HG02763 (cell line): ENCODE measurements at regions not wholly inside any gene's neighbourhood (a gene's known extent, or its start where the extent isn't known, plus 50 kb on each side); places are given as distances from the start of the nearest gene placed in this dataset.
"Not testable (repeated sequence)": the region's sequence is repeated elsewhere in the genome, so short reads cannot be mapped to it uniquely, and the experiment has no call there.

Experiments used
- ATAC-seq: cut with Tn5 transposase; IDR thresholded peaks from one replicate; pipeline ENCODE4 v1.9.1; 2021; ENCODE audit warnings: mild to moderate bottlenecking, moderate library complexity; ENCODE audit not compliant: unreplicated experiment

DNA sequence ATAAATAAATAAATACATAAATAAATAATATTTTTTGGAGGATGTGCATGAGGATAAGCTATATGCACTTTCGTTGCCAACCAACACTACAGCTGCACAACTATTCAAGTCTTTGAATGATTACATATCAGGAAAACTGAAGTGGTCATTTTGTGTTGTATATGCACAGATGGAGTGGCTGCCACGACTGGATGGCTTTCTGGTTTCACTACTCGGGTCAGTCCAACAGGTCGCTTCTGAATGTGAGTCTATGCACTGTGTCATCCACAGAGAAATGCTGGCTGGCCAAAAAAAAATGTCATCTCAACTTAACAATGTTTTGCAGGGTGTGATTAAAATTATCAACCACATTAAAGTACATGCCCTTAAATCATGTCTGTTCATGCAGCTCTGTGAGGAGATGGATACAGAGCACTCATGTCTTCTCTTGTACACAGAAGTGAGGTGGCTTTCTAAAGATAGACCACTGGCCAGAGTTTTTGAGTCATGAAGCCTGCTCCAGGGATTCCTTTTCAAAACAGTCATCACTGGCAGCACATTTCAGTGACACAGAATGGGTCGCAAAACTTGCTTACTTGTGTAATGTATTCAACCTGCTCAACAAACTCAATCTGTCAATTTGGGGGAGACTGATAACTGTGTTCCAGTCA is 589.8 kb upstream of the CYLC2 start:
- no peak for ATAC-seq

DNA sequence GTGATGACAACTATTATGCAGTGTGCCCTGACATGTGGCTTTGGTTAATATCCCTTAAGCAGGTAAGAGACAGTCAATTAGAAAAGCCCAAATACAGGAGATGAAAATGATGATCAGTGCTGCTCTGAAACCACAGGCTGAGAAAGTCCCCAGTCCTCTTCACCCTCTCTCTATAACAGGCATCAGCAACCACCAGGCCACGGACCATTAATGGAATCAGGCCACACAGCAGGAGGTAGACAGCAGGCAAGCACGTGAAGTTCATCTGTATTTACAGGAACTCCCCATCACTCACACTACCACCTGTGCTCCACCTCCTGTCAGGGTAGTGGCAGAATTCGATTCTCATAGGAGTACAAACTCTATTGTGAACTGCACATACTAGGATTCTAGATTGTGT is 591.6 kb upstream of the CYLC2 start:
- ATAC-seq = no peak

DNA sequence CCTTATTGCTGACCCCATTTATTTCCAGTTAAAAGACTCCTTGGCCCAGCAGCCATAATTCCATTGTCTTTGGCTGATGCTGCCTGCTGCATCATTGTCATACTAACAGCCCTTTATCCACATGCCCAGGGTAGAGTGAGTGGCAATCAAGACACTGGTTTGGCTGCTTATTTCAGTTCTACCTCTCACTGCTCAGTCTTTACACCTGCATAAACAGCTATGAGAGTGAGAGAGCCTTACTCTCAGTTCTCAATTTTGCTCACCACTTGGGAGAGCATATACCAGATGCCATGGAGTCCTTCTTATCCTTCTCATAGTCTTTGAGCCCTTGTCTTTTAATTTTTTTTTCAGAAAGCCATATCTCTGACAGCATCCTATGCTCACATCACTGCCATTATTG is 596.9 kb upstream of the CYLC2 start:
- no peak for ATAC-seq

DNA sequence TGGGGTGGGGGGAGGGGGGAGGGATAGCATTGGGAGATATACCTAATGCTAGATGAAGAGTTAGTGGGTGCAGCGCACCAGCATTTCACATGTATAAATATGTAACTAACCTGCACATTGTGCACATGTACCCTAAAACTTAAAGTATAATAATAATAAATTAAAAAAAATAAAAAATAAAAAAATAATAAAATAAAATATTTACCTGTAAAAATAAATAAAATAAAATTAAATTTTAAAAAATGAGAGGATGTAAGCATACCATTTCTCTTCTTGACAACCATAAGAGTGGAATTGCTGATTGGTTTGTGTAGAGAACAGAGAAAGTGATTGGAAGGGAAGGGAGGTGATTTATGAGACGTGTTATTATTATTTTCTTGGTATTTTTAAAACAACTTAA is 609.5 kb upstream of the CYLC2 start:
- ATAC-seq = not testable (repeated sequence)

DNA sequence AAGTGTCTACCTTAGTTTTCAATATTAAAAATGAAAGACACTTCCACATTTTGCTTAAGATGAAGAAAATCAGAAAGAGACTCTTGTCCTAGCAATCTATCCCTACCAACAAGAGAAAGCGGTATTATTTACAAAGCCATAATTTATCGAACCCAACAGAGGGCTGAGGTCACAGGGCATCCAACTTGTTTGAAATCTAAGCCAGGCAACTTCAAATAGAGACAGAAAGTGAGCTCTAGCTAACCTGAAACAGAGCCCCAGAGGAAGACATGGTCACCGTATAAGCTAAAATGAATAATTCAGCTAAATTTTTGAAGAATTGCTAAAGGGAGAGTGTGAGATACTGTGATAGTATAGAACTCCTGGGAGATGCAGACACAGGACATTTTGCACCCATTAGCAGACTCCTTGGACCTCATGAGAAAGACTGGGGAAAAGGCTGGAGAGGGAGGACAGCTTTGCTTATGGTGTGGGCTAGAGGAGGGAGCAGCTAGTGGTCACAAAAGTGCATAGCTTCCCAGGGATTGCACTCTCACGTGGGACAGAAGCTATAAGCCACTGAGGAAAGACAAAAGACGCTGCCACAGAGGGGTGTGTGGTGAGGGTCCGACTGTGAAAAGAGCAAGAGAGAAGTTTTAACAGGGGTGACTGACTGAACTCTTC is 624.2 kb upstream of the GRIN3A start:
- ATAC-seq = no peak

DNA sequence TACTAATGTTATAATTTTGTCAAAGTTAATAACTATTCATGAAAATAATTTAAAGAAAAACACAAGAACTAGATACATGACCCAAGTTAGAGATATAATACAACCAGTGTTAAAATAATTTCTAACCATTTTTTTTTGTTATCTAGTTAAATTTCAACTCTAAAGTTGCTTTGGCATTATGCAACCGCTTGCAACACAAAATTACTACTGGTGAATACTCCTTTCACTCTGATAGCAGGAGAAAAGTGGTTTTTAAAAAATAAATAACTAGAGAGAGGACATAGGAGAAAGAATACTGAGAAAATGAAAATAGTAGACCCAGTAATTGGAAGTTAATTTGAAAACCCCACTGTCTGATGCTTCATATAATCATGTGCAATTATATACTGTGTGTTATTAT is 622.4 kb upstream of the GRIN3A start:
- ATAC-seq = no peak

DNA sequence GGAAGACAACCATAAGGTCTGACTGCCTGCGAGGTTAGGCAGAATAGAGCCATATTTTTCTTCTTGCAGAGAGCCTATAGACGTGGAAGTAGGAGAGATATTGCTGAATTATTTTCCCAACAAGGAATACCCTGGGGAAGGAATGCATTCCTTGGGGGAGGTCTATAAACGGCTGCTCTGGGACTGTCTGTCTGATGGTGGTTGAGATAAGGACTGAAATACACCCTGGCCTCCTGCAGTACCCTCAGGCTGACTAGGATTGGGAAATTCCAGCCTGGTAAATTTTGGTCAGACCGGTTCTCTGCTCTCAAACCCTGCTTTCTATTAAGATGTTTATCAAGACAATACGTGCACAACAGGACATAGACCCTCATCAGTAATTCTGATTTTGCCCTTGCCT is 617.5 kb upstream of the GRIN3A start:
- no peak for ATAC-seq

DNA sequence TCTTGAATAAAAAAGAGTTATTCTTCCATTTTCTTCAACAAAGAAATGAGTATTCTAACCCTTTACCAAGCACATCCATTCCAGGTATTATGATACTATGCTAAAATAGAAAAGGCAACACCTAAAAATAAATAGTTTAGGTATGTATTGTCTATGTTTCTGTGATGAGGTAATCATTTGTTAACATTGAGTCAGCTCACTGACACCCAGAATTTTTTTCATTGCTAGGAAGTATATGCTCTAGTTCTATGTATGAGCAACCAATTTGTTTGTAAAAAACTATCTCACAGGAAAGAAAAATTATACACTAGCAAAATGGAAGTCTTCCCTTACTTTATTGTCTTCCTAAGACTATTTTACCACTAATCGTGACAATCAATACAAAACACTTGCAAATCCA is 615.6 kb upstream of the GRIN3A start:
- no peak for ATAC-seq

DNA sequence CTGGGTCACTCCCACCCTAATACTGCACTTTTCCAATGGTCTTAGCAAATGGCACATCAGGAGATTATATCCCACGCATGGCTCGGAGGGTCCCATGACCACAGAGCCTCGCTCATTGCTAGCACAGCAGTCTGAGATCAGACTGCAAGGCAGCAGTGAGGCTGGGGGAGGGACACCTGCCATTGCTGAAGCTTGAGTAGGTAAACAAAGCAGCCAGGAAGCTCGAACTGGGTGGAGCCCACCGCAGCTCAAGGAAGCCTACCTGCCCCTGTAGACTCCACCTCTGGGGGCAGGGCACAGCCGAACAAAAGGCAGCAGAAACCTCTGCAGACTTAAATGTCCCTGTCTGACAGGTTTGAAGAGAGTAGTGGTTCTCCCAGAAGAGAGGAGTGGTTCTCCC is 599.0 kb upstream of the GRIN3A start:
- ATAC-seq = not testable (repeated sequence)

DNA sequence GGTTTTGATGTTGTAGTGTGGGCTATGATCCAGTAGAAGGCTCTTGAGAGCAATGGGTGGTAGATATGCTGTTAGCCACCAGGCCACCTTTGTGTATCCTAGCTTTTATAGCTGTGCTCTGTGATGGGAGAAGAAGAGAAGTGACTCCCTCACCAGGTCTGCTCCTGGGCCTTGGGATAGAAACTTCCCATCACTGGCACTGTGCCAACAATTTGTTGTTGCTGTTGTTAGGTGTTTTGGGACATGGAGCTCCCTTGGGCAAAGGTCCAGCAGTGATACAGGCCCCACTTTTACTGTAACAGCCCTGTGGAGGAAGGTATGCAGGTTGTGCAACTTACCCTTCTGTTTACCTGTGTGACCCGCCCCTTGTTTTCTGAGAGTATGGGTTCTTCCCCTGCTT is 570.9 kb upstream of the GRIN3A start:
- ATAC-seq = no peak

DNA sequence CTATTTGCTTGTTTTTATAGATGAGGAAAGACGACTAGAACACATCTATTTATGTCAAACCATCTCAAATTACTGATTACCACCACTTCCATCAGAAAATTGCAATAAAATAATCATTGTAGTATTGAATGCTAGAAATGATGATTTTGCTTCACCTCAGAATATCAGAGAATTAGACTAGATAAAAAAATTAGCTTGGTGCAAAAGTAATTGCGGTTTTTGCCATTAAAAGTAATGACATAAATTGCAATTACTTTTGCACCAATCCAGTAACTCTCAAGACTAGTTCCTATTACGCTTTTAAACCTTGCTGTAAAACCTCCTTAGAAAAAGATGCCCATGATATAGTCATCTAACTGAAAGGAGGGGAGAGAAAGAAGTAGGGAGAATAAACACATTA is 556.7 kb upstream of the GRIN3A start:
- no peak for ATAC-seq

DNA sequence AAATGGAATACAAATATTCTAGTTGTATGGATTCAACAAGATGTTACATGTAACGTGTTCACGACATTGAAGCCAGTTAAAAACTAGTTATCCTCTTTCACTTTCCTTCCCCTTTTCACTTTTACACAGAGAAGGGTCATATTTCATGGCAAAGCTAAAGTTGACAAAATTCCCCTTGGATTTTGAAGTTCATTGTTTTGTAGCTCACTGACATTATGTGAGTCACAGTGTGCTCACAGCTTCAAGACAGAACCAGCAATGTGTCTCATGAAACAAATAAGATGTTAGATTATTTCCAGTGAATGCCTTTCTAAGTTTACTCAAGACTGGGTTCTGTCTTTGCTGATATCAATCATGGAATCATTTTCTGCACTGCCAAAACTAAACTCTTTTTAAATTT is 535.5 kb upstream of the GRIN3A start:
- no peak for ATAC-seq

DNA sequence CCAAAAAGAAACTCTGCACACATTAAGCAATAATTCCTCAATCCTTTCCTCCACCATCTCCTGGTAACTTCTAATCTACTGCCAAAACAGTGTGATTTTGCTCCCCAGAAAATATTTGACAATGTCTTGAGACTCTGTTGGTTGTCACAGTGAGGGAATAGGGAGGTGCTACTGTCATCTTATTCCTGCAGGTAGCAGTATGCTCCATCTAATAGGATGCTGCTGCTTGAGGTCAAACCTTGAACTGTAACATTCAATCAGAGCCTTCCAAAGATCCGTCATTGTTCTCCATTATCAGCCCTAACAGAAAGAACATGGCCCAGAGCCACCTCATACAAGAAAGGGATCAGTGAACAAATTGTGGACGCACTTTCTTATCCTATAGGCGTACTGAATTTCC is 514.7 kb upstream of the GRIN3A start:
- no peak for ATAC-seq

DNA sequence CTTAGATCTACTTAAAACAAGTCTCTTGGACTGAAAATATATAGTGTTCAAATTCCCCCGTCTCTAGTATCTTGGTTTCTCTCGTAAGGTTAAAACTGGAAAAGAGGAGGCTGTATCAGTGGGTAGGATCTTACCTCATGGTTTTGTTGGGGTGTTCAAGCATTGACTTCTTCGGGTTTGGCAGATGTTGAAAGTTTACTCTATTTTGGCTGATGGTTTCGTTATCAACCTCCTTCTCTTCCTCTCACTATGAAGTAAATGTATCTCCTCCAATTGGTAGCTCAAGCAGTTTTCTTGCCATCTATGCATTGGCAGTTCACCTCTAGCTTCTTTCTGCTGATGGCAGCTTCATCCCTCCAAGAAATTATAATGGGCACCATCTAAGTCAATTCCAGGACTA is 506.5 kb upstream of the GRIN3A start:
- no peak for ATAC-seq

DNA sequence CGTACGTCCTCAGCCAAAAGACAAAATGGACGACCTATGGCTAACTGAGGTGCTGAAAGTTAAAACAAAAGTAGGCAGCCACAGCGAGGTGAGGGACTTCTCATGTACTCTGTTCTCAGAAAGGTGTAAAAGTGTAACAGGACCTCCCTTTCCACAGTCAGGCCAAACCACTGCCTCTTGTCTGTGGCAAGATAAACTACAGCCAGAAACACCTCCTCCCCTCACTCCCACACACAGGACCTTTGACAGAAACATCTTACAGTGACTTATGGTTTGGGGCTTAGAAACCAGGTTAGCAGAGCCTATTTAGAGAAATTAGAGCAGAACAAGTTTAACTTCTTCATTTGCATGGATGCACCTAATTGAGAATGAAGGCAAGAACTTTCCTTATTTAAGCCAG is 499.1 kb upstream of the GRIN3A start:
- ATAC-seq = no peak

DNA sequence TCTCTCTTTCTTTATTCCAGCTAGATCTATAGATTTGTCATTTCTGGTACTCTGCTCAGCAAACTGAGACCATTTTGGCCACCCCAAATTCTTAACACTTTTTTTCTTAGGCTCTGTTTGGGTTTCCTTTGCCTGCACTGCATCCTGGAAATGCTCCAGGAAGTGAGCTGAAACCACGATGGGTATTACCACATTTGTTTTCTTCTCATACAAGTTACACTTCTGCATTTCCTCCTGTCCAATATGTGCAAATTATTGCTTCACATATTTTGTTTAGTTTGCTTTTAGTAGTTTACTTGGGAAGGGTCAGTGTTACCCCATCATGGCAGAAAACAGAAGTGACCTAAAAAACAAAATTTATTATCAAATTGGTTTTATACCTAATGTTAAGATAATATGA is 498.6 kb upstream of the GRIN3A start:
- ATAC-seq = no peak

DNA sequence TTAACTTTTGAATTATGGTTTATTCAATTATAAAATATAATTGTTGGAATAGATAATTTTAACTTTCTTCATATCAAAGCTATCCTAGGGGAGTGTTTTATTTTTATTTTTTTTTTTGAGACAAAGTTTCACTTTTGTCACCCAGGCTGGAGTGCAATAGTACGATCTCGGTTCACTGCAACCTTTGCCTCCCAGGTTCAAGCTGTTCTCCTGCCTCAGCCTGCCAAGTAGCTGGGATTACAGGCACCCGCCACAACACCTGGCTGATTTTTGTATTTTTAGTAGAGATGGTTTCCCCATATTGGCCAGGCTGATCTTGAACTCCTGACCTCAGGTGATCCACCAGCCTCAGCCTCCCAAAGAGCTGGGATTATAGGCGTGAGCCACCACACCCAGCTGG is 489.0 kb upstream of the GRIN3A start:
- not testable (repeated sequence) for ATAC-seq

DNA sequence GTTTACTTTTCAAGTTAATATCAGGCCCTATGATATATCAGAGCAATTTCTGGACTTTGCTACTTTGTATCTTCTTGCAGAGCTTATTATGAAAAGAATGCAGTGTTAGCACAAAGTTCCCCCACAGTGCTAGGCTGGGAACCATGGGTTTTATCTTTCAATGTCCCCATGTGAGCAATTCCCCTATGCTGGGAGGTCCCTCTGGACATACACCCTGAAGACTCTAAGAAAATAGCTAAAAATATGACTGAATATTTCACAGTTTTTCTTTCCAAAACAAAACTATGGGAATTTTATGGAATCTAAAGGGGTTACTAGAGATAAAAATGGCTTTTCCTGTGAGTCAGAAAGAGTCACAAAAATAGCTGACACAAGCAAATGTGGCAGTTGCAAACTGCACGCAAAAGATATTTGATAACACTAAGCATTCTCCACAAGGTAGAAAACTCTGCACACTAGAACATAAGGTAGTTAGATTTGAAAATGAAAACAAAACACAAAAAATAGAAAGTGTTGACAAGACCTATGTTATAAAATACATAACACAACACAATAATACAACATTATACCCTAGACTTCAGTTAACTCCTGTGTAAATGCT is 487.5 kb upstream of the GRIN3A start:
- no peak for ATAC-seq

DNA sequence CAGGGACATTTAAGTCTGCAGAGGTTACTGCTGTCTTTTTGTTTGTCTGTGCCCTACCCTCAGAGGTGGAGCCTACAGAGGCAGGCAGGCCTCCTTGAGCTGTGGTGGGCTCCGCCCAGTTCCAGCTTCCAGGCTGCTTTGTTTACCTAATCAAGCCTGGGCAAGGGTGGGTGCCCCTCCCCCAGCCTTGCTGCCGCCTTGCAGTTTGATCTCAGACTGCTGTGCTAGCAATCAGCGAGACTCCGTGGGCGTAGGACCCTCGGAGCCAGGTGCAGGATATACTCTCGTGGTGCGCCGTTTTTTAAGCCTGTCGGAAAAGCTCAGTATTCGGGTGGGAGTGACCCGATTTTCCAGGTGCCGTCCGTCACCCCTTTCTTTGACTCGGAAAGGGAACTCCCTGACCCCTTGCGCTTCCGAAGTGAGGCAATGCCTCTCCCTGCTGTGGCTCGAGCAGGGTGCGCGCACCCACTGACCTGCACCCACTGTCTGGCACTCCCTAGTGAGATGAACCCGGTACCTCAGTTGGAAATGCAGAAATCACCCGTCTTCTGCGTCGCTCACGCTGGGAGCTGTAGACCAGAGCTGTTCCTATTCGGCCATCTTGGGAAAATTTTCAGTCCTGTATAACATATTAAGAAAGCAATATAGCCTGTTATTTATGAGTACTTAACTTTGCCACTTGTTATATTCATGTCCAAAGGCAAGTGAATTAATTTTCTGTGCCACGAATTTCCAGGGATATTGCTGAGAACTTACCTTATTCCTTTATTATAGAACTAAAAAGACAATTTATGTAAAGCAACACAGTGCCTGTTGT is 485.1 kb upstream of the GRIN3A start:
- not testable (repeated sequence) for ATAC-seq

DNA sequence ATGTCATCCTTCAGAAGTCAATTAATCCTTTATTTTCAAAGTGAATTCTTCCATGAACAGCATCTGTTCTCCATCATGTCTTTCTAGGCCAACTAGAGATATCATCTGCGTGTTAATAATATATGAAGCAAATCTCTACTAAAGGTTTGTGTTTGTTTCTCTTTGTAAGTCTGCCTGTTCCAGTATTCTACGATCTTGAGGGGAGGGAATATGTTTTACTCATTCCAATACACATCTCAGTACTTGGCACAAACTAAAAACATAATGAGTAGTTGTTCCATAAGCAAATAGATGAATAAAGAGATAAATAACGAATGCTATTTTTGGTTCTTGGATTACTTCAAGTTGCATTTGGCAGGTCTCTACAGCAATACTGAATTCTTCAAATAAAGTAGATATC is 470.7 kb upstream of the GRIN3A start:
- ATAC-seq = no peak

DNA sequence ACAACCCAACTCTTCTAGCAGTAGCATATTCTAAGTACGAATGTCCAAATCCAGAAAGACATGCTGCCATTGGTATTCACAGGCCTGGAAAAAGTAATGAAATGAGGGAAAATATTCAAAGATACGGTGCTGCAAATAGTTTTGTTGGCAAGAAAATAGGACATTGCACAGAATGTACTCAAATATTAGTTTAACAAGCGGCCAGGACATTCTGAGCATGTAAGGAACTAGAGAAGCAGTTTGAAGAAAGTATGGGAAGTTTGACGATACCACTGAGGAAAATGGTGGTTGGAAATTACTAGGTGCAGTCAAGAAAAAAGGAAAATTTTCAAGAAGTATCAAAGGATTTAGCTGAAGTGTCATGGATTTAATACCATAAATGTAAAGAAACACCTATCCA is 468.0 kb upstream of the GRIN3A start:
- ATAC-seq = no peak

DNA sequence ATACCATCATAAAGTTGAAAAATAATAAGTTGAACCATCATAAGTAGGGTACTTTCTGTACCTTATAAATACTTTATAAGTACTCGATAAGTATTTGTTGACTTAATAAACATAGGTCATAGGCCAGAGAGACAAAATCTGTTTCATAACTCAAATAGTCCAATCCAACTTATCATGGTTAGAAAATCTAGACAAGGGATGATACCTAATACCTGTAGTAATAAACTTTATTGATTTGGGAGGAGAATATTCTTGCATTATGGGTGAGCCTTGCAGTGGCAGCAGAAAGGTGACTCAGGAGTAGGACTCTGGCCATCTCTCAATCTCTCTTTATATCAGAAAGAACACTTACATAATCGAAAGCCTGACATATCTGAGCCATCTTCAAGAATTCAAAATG is 466.8 kb upstream of the GRIN3A start:
- ATAC-seq = no peak
